Gastroesophageal sphincter (tissue), 3 donors: ENCODE measurements at regions not wholly inside any gene's neighbourhood (a gene's known extent, or its start where the extent isn't known, plus 50 kb on each side); places are given as distances from the start of the nearest gene placed in this dataset.

ENCODE experiments used
- POLR2AphosphoS5 ChIP-seq: sonication (generic); formaldehyde crosslinking; IDR thresholded peaks from one replicate; pipeline ENCODE4 v1.6.1; 2017; ENCODE audit warnings: antibody characterized with exemption
- TF ChIP-seq, protein P1 (sequence below), 4 experiments: fragments of 200-600 bp in 2 of 4; fragments of 450-650 bp in 2 of 4; sonication (generic) in 1 of 4; IDR thresholded peaks; one replicate each; pipeline ENCODE4 v1.5.1; 2017 to 2019; ENCODE audit warnings: antibody characterized with exemption in 4 of 4, mild to moderate bottlenecking in 2 of 4, moderate library complexity in 2 of 4

DNA sequence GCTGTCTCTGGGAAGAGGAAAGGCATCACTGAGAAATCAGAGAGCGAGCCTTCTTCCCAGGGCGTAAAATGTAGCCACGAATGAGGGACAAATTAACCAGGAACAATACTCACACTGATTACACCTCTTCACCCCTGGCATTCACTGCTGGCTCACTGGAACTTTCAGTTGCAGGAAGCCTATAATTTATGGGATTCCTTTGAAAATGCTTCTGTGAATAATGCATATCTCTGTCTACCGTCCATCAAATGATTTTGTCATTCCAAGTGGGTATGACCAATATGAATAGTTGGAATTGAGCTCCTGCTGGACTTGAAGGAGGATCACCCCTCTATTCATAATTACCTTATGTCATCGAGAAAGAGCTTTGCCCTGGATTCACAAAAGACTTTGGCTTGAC is 360.3 kb upstream of the FZD8 start:
- TF ChIP-seq, protein P1, sequence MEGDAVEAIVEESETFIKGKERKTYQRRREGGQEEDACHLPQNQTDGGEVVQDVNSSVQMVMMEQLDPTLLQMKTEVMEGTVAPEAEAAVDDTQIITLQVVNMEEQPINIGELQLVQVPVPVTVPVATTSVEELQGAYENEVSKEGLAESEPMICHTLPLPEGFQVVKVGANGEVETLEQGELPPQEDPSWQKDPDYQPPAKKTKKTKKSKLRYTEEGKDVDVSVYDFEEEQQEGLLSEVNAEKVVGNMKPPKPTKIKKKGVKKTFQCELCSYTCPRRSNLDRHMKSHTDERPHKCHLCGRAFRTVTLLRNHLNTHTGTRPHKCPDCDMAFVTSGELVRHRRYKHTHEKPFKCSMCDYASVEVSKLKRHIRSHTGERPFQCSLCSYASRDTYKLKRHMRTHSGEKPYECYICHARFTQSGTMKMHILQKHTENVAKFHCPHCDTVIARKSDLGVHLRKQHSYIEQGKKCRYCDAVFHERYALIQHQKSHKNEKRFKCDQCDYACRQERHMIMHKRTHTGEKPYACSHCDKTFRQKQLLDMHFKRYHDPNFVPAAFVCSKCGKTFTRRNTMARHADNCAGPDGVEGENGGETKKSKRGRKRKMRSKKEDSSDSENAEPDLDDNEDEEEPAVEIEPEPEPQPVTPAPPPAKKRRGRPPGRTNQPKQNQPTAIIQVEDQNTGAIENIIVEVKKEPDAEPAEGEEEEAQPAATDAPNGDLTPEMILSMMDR (IDR thresholded peaks at IDR 0.05): no peak
- no peak for TF ChIP-seq POLR2AphosphoS5
